Neural progenitor cell (in vitro differentiated cells): ENCODE measurements at regions not wholly inside any gene's neighbourhood (a gene's known extent, or its start where the extent isn't known, plus 50 kb on each side); places are given as distances from the start of the nearest gene placed in this dataset.

Experiments used
- EZH2 ChIP-seq: fragments of 200-600 bp; sonication (generic); IDR thresholded peaks from 2 replicates; pipeline ENCODE4 v1.6.1; 2017; ENCODE audit warnings: antibody characterized with exemption, mild to moderate bottlenecking, moderate library complexity
- TF ChIP-seq, protein P1 (sequence below): fragments of 200-600 bp; sonication (generic); IDR thresholded peaks from 2 replicates; pipeline ENCODE4 v1.5.1; 2017; ENCODE audit warnings: antibody characterized with exemption, mild to moderate bottlenecking

DNA sequence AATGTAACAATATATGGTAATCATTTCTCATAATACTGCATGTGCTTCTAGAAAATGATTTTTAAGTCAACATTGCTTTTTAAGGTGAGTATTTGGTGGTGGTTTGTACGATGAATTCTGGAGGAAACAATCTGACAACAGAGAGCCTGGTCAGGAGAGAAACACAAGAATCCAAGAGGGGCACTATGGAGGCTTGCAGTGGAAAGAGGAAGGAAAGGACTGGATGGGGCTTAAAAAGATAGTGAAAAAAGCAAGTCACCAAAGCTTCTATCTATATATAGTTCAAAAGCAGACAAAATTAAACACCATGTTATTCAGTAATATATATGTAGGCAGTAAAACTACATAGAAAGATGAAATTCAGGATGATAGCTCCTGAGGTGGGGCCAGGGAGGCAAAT is 109.4 kb upstream of the SERTAD2 start:
- TF ChIP-seq, protein P1, sequence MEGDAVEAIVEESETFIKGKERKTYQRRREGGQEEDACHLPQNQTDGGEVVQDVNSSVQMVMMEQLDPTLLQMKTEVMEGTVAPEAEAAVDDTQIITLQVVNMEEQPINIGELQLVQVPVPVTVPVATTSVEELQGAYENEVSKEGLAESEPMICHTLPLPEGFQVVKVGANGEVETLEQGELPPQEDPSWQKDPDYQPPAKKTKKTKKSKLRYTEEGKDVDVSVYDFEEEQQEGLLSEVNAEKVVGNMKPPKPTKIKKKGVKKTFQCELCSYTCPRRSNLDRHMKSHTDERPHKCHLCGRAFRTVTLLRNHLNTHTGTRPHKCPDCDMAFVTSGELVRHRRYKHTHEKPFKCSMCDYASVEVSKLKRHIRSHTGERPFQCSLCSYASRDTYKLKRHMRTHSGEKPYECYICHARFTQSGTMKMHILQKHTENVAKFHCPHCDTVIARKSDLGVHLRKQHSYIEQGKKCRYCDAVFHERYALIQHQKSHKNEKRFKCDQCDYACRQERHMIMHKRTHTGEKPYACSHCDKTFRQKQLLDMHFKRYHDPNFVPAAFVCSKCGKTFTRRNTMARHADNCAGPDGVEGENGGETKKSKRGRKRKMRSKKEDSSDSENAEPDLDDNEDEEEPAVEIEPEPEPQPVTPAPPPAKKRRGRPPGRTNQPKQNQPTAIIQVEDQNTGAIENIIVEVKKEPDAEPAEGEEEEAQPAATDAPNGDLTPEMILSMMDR = no peak
- no peak for TF ChIP-seq EZH2
